Embryonic facial prominence (tissue), 1 donor: ENCODE measurements at regions not wholly inside any gene's neighbourhood (a gene's known extent, or its start where the extent isn't known, plus 50 kb on each side); places are given as distances from the start of the nearest gene placed in this dataset.

ENCODE experiments used
- DNase-seq: peaks from one replicate; pipeline ENCODE4 v3.0.0-alpha.2; 2016; ENCODE audit errors: extremely low spot score

DNA sequence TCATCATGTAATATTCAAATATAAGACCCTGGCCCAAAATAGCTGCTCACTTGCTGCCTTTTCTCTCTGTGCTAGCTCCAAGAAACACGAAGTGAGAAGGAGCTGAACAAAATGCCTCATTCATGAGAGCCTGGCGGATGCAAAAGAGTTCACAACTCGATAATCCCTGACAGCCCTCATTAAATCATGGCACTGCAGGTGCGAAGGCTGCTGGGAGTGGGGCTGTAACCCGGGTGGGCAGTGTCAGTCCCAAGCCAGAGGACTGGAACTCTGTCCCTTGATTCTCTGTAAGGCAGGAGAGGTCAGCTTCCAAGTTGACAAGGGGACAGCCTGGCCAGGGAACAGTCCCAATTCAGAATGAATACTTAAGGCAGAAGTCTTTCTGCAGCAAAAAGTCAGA, 318.5 kb downstream of the CDC5L start:
- DNase-seq: no peak

DNA sequence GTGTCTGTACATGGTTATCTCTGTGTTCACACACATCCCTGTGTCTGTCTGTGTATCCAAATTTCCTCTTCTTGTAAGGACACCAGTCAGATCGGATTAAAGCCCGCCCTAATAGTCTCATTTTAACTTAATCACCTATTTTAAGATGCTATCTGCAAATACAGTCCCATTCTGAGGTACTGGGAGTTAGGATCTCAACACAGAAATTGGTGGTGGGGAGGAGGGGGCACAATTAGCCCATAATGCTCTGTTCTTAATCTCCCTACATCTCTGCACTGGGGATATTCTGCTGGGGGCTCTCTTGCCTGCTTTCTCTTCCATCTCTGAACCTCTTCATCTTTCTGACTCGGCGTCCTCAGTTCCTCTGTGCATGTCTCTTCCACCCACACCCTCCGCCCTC, 320.7 kb downstream of the CDC5L start:
- no peak for DNase-seq

DNA sequence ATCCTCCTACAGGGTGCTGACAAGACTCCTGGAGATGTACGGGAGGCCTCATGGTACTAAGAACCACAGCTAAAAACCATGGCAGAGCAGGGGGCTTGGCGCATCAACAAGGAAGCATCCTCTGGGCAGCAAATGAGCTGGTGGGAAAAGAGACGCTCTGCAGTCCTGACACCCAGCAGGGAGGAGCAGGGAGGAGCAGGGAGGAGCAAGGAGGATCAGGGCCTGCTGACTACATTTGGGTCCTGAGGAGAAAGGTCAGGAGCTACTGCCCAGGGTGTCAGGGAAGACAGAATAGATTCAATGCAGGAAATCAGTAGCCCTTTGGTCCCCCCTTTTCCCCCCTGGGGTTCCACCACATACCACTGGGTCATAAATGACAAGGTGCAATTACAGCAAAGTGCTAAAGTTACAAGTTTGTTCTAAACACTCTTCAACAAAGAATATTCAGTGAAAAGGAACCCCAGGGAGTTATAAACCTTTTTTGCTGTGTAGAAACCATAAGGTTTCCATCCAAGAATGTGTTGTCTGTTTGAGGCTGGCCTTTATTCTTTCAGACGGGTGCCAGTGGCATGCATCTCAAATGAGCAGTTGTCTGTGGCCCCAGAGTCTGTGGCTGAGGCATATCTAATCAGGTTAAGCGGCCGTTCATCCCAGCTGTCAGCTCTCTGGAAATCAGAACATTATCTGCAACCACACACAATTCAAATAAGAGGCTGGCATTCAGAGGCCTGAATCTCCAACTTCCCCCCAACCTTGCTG, 325.0 kb downstream of the CDC5L start:
- DNase-seq: no peak

DNA sequence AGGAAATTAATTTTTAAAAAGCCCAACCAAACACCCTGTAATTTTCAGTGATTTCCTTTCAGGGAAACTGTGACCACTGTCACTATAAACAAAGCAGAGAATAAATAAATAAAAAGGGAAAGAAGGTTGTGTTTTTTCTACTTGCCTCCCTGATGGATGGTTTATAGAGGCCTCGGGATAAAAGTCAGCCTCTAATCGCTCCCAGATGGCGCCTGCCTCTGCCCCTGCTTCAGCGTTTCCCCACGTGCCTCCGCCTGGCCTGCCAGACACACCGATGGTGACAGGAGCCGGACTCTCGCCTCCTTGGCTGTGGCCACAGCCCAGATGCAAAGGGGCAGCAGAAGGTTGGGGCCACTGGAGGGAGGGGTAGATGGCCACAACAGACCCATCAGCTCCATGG, 327.7 kb downstream of the CDC5L start:
- no peak for DNase-seq

DNA sequence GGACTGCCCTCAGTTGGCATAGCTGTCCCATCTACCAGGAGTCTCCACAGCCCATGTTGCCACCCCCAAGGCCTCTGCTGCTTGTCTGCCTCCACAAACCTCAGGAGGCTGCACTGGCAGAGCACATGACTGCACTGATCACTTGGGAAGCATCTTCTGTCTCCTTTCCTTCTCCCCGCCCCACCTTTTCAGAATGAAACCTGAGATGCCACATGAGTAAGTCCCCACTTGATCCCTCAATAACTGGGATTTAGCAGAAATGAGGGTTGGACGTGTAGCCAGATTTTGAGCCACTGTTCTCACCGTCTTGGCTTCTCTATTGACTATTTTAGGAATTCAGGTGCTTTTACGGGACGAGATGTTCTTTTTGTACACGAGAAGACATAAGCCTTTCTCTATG, 328.4 kb downstream of the CDC5L start:
- no peak for DNase-seq

DNA sequence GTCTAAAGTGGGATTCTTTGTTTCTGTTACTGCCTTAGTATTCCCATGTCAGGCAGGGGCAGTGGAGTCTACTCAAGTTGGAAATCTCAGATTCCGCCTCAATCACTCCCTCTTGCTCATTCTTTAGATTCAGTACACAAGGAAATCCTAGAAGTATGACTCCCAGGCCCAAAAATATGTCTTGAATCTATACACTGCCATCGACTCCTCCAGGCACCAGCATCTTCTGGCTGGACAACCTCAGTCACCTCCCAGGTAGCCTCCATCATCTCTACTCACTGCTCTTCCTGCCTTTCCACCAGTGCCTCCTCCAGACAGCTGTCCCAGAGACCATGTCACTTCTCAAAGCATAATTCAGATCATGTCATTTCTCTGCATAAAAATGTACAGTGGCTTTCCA, 329.9 kb downstream of the CDC5L start:
- no peak for DNase-seq

DNA sequence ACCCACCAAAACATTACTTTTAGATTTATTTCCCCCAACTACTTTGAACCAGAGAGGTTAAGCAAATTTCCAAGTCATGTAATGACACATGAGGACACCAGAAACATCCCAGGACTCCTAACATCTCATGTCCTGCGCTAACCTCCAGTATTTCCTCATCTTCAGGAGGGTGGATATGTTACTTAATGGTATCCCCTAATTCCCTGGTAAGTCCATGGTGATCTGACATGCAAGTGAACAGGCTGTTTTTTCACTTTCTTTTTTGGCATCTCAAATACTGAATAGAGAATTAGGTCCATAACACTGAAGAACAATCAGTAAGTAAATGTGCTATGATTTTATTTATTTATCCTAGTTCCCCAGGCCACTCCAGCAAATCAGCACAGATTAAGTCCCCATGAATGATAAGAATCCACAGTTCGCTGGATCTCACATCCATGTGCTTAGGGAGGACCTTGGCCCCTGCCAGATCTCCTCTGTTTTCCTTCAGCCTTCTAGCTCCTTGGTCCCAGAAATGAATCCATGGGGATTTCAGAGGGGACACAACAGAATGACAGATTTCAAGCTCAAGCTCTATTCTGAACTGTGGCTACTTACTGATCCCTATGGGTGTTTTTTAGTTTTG, 334.6 kb downstream of the CDC5L start:
- DNase-seq: no peak

DNA sequence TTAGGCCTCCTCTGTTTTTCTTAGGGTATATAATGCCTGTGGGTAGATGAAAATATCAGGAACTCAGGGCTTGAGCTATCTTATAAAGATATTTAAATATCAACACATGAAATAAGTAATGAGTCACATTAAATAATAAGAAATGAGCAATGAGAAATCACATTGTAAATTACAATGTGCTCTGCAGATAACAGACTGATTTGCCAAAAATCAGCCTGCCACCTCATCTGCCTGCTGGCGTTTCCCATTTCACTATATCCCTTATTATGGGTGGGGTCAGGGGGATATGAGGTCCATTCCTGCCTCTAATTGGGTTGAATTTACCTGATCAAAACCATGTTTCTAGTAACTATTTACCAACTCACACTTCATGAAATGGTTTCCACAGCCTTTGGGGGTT, 335.2 kb downstream of the CDC5L start:
- no peak for DNase-seq

DNA sequence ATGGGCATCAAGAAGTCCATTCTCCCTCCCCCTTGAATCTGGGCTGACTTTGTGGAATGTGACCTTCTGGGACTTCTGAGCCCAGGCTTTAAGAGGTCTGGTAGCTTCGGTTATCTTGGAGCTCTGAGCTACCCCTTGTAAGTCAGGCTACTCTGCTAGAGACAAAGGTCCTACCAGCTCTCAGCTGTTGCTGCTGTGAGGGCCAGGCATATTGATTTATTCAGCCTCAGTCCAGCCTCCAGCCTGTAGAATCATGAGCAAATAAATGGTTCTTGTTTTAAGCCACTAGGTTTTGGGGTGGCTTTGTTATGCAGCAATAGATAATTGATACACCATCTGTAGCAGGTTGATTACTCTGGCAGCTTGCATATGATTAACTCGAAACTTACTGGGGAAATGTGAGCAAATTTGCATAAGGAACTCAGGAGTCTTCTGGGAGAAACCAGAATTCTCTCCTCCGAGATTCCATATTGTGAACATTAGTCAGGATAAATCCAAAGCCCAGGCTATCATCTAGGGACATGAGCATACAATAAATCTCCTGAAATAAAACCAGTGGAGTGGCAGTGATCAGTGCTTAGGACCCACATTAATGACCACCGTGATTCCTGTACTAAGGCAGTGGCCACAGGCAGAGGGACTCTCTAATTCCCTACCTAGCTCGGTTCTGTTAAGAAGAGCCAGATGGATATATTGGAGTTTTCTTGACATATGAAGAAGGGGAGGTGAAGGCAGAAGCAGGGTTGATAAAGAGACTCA, 336.1 kb downstream of the CDC5L start:
- DNase-seq: no peak

DNA sequence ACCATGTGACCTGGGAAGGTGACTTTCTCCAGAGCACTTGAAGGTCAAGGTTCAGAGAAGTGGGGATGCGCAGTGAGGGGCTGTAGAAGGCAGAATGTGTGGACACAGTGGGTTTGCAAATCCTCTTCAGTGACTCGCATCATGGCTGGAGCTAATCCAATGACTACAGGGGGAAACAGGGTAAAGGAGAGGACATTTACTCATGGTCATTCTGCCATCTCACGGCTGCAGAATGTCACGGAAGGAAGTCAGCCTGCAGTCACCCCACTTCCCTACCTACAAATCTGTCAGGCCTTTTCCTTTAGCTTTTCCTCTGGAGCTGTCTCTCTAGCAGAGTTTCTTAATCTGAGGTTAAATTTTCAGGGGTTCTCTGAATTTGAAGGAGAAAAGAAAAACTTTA, 337.6 kb downstream of the CDC5L start:
- no peak for DNase-seq

DNA sequence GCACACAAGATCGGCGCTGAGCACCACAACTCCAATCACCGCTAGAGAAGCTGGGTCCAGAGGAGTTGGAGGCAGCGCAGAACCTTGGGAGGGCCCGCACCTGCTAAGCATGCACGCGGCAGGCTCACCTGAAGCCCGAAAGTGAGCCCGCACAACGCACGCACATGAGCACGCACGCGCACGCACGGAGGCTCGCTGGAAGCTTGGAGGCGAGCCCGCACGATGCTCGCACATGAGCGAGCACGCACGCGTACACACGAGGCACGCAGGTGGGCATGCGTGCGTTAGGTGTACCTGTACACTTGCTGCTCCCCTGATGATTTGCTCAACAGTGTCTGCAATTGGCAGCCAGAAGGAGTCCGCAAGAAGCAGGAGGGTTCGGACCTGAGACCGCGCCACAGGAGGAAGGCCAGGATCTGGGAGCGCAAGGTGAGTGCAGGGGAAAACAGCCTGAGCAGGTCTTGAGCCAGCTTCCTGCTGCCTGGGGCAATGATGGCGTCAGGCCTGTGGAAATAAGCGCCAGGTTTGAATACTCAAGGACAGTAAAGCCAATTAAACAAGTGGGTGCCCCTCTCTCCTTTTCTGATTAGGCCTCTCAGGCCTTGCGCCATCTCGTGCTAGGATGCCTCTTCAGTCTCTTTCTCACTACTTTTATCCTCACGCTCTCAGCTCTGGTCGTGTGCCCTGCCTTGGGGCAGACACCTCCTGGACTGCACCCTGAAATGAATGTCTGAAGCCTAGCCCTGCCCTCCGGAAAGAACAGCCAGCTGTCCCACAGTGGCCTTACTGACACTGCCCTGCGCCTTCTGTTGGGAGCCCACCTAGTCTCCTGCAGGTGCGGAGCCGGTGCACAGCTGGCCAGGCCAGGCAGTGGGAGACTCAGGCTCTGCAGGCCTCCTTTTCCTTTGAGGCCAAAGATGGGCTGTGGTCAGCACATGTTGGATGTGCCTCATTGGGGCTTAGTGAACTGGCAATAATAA, 340.4 kb downstream of the CDC5L start:
- DNase-seq: no peak

DNA sequence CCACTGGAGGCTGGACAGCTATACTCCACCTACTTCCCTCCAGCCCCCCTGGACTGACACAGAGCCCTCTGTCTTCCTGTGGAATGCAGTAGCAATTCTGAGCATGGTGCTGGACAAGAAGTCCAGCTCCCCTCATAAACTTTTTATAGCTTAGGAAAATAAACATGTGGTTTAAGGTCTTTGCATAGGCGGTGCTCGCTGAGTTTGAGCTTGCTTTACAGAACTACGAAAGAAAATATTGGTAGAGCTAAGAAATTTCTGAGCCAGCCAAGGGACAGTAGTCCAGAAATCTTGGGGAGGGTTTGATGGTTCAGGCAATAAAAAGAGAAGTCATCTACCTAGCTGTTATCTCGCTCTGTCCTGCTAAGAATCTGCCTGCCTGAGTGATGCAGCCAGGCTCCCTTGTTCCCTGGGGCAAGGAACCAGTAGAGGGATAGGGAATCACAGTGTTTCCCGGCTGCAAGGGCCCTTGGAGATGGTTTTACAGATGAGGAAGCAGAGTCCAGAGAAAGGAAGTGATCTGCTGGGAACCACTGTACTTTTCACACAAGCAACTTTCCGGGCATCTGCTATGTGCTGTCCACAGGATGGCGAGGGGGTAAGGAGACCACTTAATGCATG, 343.4 kb downstream of the CDC5L start:
- no peak for DNase-seq

DNA sequence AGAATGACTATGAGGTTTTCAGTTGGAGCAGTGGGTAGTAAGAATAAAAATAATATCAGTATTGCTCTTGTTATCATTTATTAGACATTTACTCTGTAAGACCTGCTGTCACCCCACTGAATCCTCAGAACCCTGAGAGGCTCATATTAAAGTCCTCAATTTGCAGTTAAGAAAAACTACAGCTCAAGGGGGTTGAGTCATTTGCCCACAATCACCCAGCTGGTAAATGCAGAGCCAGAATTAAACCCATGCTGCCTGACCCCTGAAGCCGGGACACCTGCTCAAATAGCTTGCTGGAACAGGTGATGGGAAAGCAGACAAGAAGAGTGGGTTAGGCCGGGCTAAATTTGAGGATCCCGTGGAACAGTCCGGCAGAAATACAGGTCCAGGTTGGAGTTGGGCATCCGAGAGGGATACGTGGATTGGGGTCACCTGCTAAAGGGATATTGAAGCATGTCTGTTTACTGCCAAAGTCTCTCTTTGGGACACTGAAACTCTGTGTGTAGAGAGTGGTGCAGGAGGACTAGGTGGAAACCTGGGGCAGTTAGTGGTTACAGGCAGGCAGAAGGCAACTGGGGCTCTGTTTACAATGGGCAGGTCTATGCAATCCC, 344.1 kb downstream of the CDC5L start:
- DNase-seq: no peak

DNA sequence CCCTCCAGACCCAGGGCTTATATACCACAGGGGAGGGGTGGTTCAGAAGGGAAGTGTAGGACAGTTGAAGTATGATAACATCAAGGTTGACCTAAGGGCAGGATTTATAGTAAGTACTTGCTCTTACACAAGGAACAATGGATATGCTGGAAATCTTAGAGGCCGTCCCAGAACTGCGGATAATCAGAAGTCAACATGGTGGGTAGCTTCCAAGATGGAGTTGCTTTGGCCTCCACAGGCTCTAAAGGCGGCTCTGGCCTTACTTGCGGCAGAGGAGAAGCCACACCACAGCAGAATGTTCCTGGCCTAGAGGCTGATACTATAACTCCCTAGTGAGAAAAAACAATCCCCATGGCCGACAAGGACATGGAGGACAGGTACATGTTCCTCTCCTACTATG, 344.7 kb downstream of the CDC5L start:
- DNase-seq: no peak

DNA sequence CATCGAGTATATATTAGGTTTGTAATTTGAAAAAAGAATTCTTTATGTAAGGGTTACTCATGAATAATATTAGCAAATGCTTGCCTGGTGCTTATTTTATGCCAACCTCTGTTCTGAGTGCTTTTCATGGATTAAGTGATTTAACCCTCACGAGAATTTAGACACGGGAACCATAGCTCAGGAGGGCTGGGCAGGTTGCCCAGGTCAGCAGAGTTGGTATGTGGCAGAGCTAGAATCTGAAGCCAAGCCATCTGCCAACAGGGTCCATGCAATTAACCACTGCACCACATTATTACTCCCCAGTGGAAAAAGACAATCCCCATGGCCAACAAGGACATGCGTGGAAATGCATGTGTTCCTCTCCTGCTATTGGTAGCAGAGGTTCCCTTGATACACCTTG, 345.6 kb downstream of the CDC5L start:
- no peak for DNase-seq

DNA sequence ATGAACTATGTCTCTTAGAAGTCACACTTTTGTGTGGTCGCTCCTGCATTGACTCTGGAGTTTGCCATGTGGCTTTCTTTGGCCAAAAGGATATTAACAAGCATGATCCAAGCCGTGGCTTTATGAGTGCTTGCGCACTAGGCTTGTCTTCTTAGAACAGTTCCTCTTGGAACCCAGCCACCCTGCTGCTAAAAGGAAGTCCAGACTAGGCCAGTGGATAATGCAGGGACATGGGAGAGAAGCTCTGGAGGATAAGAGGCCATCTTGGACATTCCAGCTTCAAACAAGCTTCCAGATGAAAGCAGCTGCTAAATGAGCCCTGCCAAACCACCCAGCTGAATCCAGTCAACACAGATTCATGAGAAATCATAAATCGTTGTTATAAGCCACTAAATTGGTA, 346.4 kb downstream of the CDC5L start:
- no peak for DNase-seq

DNA sequence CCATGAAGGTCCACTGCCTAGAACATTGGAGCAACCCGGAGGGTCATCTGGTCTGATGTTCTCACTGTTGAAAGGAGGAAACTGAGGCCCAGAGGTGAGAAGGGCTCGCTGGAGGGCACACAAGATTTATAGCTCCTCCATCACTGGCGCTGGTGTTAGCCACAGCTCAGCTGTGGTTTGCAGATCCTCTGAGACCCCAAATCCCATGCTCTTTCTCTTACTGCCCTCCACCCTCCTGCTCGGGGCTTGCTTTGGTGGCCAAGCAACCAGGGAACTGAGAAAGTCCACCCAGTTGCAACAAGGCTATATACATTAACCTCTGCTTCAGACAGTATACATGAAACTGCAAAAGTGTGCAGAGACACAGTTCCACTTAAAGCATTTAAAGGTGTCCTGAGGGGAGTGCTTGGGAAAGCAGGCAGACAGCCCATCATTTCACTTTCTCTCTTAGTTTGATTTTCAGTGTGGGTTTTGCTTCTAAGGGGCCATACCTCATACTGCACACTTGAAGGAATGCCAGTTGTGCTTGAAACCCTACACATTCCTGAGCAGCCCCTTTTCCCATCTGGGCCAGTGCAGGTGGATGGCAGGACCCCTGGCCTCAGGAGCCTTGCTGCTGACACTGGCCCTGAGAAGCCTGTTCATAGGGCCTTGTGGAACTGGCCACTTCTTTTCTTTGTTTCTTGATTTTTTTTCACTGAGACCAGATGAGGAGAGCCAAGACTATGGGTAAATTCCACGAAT, 347.6 kb downstream of the CDC5L start:
- no peak for DNase-seq

DNA sequence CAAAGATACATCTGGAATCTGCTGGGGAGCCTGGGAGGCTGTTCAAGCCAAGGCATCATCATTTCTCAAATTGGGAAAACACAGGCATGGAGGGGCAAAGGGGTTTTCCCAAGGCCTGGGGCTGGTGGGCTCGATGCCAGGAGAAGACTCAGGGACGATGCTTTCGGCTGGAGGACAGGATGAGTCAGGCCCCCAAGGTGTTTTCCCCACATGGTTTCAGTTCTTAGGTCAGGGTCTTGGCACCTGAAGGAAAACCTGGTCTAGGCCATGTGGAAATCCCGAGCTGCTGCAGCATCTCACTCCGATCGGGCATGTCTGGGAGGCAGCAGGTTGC, 348.1 kb downstream of the CDC5L start:
- DNase-seq: no peak

DNA sequence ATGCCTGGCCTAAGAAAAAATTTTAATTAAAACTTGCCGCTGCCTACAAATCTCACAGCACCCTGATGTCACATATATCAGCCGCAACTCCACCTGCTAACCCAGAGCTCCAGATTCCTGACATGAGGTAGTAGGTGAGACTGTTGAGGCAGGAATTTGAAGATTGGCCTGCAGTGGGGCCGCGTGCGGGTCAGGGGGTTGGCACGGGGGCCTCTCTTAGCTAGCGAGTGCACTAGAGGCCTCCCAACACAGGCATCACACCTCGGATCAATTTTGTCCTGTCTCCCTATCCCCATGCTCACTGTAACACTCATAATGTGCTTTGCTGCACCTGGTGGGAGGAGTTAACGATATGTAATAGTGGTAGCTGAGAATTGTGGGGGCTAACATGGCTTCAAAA, 349.8 kb downstream of the CDC5L start:
- DNase-seq: no peak

DNA sequence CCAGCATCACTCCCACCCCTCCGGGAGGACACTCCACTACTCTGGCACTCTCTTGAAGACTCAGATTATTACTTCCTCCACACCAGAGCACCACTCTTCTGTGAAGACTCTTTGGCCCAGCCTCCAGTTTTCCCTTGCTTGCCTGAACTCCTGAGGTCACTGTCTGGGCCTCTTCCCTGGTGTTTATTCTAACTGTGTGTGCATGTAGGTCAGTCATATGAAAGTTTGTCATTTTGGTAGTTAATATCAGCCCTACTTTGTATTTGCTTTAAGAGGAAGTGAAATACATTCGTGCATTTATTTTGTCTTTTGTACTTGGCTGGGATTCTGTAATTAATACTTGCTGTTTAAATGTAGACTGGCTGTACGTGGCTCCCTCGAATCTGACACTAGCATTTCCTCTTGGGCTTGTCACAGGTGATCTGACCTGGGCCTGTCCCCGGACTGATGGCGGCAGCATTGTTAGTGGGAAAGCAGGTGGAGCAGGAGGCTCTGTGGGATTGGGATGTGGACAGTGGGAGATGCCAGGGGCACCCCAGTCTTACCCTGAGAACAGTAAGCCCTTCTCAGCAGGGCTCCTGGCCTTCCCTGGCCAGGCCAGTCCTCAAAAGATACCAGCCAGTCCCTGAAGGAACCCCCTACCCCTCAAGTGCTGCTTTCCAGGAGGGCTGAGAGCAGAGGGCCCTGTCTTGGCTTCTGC, 350.5 kb downstream of the CDC5L start:
- DNase-seq: no peak
